Body of pancreas (tissue), 4 donors: ENCODE measurements at regions not wholly inside any gene's neighbourhood (a gene's known extent, or its start where the extent isn't known, plus 50 kb on each side); places are given as distances from the start of the nearest gene placed in this dataset.

Source experiments
- ATAC-seq: fragments of 150-250 bp; one replicate; pipeline ENCODE4 v1.9.1; 2016
- DNase-seq, 4 donors: peaks; one replicate each; pipeline ENCODE4 v3.0.0-alpha.2; 2019
- H3K27ac ChIP-seq, 4 donors: fragments of 200-600 bp; sonication (generic); 1 replicate in 3 of 4; 2 replicates in 1 of 4; pipeline versions ENCODE4 v1.5.1 to v1.6.1; 2016 to 2019; ENCODE audit warnings: mild to moderate bottlenecking in 1 of 4, mixed read lengths in 1 of 4, moderate library complexity in 1 of 4
- H3K27me3 ChIP-seq, 2 donors: fragments of 200-600 bp; sonication (generic); one replicate each; pipeline ENCODE4 v1.6.0; 2016; ENCODE audit warnings: mild to moderate bottlenecking in 1 of 2
- H3K36me3 ChIP-seq, 2 donors: fragments of 200-600 bp; sonication (generic); replicated peaks in 1 of 2; 2 replicates each; pipeline ENCODE4 v1.5.1; 2016; ENCODE audit warnings: low read depth in 2 of 2; ENCODE audit not compliant: insufficient read depth in 1 of 2
- H3K4me1 ChIP-seq: fragments of 200-600 bp; sonication (generic); one replicate; pipeline ENCODE4 v1.6.0; 2016
- H3K4me3 ChIP-seq, 2 donors: fragments of 200-600 bp; sonication (generic); 1 replicate in 1 of 2; 2 replicates in 1 of 2; pipeline ENCODE4 v1.5.1; 2016 to 2019
- H3K9me3 ChIP-seq, 3 donors: fragments of 200-600 bp; sonication (generic); 1 replicate in 2 of 3; 2 replicates in 1 of 3; pipeline ENCODE4 v1.5.1; 2016
- CTCF ChIP-seq, 7 experiments: fragments of 450-650 bp in 4 of 7; fragments of 200-600 bp in 3 of 7; sonication (generic) in 3 of 7; IDR thresholded peaks; one replicate each; pipeline ENCODE4 v1.5.1; 2016 to 2019; ENCODE audit warnings: antibody characterized with exemption in 7 of 7
- POLR2A ChIP-seq, 3 donors: fragments of 450-650 bp; IDR thresholded peaks; one replicate each; pipeline ENCODE4 v1.6.1; 2016; ENCODE audit warnings: antibody characterized with exemption in 3 of 3, mild to moderate bottlenecking in 2 of 3
- WGBS, 2 donors: methylation state at CpG; one replicate each; pipeline ENCODE4 v1.1.5; 2017; 5-methylcytosine and 5-hydroxymethylcytosine counted together
- intact Hi-C: fragments of 100-400 bp; cut with DNase I; formaldehyde crosslinking; loops from one replicate; pipeline ENCODE4 v1.15.1; 2023

GRCh38 chr10:4661511-4662255 is 164.3 kb upstream of the AKR1E2 start:
- H3K27ac ChIP-seq, result no peak overlapping the region
- H3K4me1 ChIP-seq, result peaks cover 23% of the 10 kb centered on the region
- no peak overlapping the region for H3K4me3 ChIP-seq
- no peak for TF ChIP-seq POLR2A (IDR thresholded peaks at IDR 0.05)
- TF ChIP-seq CTCF (IDR thresholded peaks at IDR 0.05), result no peak
- no peaks in the 10 kb centered on the region for H3K9me3 ChIP-seq
- intact Hi-C loops, result no loop called here
- WGBS, 2 donors, result 46 to 48% methylated on average over 16 of the region's 16 CpGs
- ATAC-seq (no peak), DNase-seq (peak in 2 of 4 donors; percentile 13 to 27)
- no peaks in the 10 kb centered on the region for H3K27me3 ChIP-seq
- no peaks in the 10 kb centered on the region for H3K36me3 ChIP-seq

GRCh38 chr10:4658777-4659176 is 167.2 kb upstream of the AKR1E2 start:
- Histone ChIP-seq H3K27me3 (no peaks in the 10 kb centered on the region), H3K27ac (no peak overlapping the region), H3K9me3 (no peaks in the 10 kb centered on the region), H3K4me1 (peaks cover 23% of the 10 kb centered on the region), H3K36me3 (no peaks in the 10 kb centered on the region), H3K4me3 (no peak overlapping the region)
- DNase-seq (no peak), ATAC-seq (no peak)
- 21 to 22% methylated on average over 8 of the region's 8 CpGs for WGBS, 2 donors
- intact Hi-C loops, result no loop called here
- TF ChIP-seq POLR2A (IDR thresholded peaks at IDR 0.05) (no peak), CTCF (IDR thresholded peaks at IDR 0.05) (no peak)

GRCh38 chr10:4656576-4657194 is 169.3 kb upstream of the AKR1E2 start:
- Histone ChIP-seq H3K4me3 (no peak overlapping the region), H3K9me3 (no peaks in the 10 kb centered on the region), H3K4me1 (peaks cover 3% of the 10 kb centered on the region), H3K36me3 (no peaks in the 10 kb centered on the region), H3K27ac (no peak overlapping the region), H3K27me3 (no peaks in the 10 kb centered on the region)
- DNase-seq, result peak; percentile 45 to 59 (median 53)
- 12 to 13% methylated on average over 7 of the region's 7 CpGs for WGBS, 2 donors
- no peak for TF ChIP-seq POLR2A (IDR thresholded peaks at IDR 0.05)
- peak; percentile 72 to 88 (median 80) for TF ChIP-seq CTCF (IDR thresholded peaks at IDR 0.05)
- ATAC-seq, result peak; percentile 62
- intact Hi-C loops, result no loop called here

- TF ChIP-seq POLR2A (IDR thresholded peaks at IDR 0.05), result no peak
- TF ChIP-seq CTCF (IDR thresholded peaks at IDR 0.05), result no peak
- Histone ChIP-seq H3K9me3 (no peaks in the 10 kb centered on the region), H3K36me3 (no peaks in the 10 kb centered on the region), H3K4me3 (no peak overlapping the region), H3K4me1 (no peaks in the 10 kb centered on the region), H3K27ac (no peak overlapping the region), H3K27me3 (no peaks in the 10 kb centered on the region)
- intact Hi-C loops, result no loop called here
- 56 to 68% methylated on average over 5 of the region's 5 CpGs for WGBS, 2 donors
- ATAC-seq (no peak), DNase-seq (no peak)
Measured at GRCh38 chr10:4655879-4656278, 170.1 kb upstream of the AKR1E2 start.
